GM13977 (cell line): ENCODE measurements at regions not wholly inside any gene's neighbourhood (a gene's known extent, or its start where the extent isn't known, plus 50 kb on each side); places are given as distances from the start of the nearest gene placed in this dataset.

ENCODE experiments used
- DNase-seq: peaks from one replicate; pipeline ENCODE4 v3.0.0; 2012; ENCODE audit warnings: low spot score
- CTCF ChIP-seq: IDR thresholded peaks from 2 replicates; pipeline ENCODE4 v1.5.1; 2012; ENCODE audit warnings: mild to moderate bottlenecking, control low read depth; ENCODE audit not compliant: insufficient read depth; ENCODE audit errors: extremely low read depth, missing control alignments
- in situ Hi-C: fragments of 300-500 bp; cut with MboI; formaldehyde crosslinking; loops from one replicate; pipeline ENCODE4 v1.12.0; 2022; ENCODE audit warnings: low sequenced_read_pairs, low pct_unique_long_range_greater_than_20kb, mixed read lengths, inconsistent platforms; ENCODE audit not compliant: unreplicated experiment

- no peak for DNase-seq
- no peak for TF ChIP-seq CTCF
- in situ Hi-C loops, result no loop called here
Observed at GRCh38 chr18:29176681-29177080, 999.8 kb upstream of the CDH2 start.

- in situ Hi-C loops, result no loop called here
- TF ChIP-seq CTCF, result no peak
- DNase-seq, result no peak
Observed at GRCh38 chr18:29174891-29175290, 998.0 kb upstream of the CDH2 start.

- in situ Hi-C loops, result no loop called here
- no peak for DNase-seq
- TF ChIP-seq CTCF, result no peak
Observed at GRCh38 chr18:29172756-29173067, 995.8 kb upstream of the CDH2 start.

GRCh38 chr18:29171892-29172755 lies 995.2 kb upstream of the CDH2 start:
- DNase-seq, result no peak
- in situ Hi-C loops, result no loop called here
- no peak for TF ChIP-seq CTCF

- DNase-seq, result no peak
- TF ChIP-seq CTCF, result no peak
- in situ Hi-C loops, result no loop called here
Observed at GRCh38 chr18:29169599-29169998, 992.7 kb upstream of the CDH2 start.

GRCh38 chr18:29164993-29165599 lies 988.2 kb upstream of the CDH2 start:
- DNase-seq, result no peak
- TF ChIP-seq CTCF, result no peak
- in situ Hi-C loops, result no loop called here
